HG03457 (cell line): ENCODE measurements at regions not wholly inside any gene's neighbourhood (a gene's known extent, or its start where the extent isn't known, plus 50 kb on each side); places are given as distances from the start of the nearest gene placed in this dataset.
"Not testable (repeated sequence)": the region's sequence is repeated elsewhere in the genome, so short reads cannot be mapped to it uniquely, and the experiment has no call there.

Experiments
- ATAC-seq: cut with Tn5 transposase; IDR thresholded peaks from one replicate; pipeline ENCODE4 v1.9.1; 2021; ENCODE audit warnings: moderate number of reproducible peaks; ENCODE audit not compliant: unreplicated experiment

DNA sequence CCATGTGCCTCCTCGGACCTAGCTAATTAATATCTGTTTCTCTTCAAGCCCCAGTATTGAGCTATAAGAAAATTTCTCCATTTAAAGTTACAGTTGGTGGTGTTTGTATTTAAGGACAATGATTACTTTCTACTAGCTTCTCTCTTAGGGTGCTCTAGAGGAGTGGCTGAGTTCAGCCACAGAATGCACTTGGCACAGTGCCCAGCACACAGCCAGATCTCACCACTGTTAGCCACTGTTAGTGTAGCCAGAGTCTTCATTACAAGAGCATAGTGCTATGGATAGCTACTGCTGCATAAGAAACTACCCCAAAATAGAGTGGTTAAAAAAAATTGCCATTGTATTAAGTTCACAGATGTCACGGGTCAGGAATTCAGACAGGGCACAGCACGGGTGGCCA is 421.3 kb downstream of the BCOR start:
- ATAC-seq: no peak

DNA sequence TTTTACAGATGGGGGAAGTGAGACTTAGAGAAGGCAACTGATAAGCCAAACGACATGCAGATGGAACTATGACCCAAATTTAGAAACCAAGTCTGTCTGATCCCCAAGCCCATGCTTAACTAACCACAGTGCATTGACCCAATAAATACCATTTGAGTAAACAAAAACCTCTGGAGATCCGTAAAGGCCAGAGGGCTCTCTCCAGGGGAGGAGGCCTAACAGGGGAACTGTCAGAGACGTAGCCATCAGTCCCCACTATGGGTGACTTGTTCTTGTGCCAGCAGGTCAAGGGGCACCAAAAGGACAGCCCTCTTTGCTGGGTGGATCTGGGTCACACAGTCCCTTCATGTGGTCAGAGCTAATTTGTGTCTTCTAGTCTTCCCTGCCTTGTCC is 420.2 kb downstream of the BCOR start:
- no peak for ATAC-seq

DNA sequence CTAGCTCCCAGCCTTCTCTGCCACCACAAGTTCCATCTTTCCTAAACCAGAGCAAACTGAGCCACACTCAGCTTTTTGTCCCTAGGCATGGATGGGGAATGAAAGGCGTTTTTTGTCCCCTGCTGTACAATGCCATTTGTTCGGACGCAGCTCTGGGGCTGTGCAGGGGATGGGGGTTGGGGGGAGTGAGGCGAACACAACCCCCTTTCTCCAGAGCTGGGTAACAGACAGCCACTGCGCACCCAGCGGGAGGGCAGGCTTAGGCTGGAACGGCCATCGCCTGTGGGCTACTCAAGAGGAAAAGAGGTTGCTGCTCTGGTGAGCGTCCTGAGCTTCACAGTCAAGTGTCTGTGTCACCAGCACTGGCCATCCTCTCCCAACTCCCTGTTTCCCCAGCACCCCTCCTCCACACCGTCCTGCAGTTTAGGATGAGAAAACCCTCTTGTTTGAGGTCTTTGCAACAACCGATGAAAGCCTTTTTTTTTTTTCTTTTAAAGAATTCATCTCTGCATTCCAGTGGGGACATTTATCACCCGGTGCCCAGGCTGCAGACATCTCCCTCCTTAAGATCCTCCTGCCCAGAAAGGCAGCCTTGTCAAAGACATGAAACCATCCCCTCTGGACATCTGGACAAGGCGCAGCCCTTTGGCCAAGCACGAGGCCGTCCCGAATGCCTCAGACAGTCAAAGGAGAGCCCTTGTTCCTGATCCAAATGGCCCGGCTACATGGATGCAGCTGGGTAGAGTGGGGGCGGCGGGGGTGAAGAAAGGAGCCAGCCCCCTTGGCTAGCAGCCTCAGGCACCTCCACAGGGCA is 419.6 kb downstream of the BCOR start:
- ATAC-seq: no peak

DNA sequence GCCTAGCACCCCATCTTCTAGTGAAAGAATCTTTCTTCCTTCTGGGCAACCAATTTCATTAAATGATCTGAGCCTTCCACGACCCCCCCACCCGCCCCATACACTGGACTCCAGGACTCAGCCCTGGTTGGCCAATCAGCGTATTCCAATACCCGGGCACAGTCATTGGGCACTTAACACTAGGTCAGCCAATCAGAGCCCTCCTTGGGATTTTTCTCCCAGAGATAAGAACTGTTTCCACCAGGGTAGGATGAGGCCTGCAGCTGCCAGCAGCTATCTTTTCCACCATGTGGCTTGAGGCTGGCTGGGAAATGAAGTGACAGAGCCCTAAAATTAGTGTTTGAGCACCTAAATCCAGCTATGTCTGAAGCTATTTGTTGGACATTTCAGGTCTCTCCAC is 418.8 kb downstream of the BCOR start:
- ATAC-seq: no peak

DNA sequence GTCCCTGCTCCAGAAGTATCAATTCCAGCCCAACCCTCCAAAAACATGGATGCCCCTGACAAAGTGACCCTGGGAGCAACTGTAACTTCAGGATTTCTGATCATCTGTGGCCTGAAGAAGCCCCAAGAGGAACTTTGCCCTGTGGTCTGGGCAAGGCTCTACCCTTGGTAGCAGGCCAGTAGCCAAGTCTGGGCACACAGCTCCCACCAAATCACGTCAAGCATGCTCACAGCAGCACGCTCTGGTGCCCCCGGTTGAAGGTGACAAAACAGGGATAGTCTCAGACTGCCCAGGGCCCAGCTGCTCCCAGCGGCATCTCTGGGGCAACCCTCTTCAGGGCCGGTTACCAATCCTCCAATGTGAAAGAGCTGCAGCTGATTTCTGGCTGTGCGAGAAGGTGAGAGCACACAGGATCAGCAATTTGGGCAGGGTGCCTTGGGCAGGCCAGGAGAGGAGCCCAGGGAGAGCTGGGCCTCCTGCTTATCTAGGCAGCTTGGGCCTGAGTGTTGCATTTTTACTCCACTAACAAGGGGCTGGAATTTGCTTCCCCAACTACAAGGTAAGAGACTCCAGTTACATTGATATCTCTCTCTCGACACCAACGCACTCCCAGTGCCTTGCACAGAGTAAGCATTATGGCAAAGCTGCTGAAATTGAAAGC is 418.1 kb downstream of the BCOR start:
- ATAC-seq: no peak

DNA sequence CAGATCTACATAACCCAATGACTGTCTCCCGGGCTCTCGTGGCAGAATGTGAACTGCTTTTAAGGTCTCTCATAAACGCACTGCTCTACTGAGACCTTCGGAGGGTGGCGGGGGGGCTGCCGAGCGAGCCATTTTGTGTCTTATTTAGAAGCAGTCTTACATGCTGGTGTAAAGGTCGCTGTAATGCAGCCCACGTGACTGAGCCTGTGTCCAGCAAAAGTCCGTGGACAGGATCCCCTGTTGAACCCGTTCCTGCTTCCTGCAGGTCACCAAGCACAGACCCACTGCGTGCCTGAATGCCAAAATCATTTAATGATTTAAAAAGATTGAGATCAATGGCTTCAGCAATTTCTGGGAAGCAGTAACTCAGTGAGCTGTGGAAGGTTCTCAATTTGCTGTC is 415.9 kb downstream of the BCOR start:
- ATAC-seq: no peak

DNA sequence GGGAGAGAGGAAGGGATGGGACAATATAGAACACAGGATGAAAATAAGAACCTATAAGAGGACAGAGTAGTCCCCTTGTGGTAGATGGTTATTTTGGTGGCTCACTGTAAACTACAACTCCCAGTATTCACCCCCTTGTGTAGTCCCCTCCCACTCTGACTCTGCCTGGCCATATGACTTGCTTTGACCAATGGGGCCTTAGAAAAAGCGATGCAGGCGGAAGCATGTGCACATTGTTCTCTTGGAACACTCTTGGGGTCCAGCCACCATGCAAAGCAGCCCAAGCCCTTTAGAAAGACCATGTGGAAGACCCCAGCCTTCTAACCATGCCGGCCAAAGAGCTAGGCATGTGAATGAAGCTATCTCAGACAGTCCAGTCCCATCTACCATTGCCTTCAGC is 415.0 kb downstream of the BCOR start:
- ATAC-seq: no peak

DNA sequence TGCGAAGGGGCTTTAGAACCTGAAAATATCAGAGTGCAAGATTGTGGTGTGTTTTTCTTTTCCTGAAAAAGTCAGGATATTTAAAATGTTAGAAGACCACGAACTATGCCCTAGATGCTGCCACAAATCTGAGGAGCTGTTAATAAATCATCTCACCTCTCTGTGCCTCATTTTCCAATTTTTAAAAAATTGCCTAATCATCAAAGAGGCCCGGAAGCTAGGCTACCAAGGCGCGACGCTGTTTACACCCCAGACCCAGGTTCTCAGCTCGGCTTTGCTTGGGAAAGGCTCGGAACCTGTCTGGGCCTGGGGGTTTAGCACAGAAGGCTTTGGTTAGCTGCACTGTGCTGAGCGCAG is 409.6 kb downstream of the BCOR start:
- no peak for ATAC-seq

DNA sequence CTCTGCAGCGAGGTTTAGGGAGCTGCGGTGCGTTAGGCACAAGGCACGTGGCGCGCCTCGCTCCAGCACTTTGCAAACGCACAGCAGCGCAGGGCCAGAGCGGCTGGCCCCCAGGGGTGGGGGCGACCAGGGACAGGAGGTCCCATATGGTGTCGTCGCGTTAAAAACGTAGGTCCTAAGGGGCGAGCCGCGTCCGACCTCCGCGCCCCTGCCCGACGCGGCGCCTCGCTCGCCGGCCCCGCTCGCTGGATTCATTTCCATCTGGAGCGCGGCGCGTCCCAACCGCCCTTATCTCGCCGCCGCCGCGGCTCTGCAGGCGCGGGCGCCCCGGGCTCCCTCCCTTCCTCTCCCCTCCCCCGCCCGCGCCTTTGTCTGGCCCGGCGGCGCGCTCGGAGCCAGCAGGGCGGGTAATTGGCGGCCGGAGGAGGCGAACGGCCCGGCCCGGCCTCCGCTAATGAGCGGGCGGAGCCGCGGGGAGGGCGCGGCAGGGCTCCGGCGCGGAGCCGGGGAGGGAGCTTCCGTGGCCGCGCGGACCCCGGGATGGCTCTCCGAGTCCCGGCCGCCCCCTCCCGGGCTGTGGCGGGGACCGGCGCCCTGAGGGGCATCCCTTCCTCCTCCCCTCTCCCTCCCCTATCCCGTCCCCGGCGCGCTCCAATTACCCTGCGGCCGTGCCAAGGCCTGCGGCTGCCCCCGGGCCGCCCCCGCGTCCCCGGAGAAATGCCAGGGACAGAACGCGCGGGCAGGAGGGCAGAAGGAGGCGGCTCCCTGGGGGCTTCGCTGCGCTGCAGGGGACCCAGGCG is 409.0 kb downstream of the BCOR start:
- no peak for ATAC-seq

DNA sequence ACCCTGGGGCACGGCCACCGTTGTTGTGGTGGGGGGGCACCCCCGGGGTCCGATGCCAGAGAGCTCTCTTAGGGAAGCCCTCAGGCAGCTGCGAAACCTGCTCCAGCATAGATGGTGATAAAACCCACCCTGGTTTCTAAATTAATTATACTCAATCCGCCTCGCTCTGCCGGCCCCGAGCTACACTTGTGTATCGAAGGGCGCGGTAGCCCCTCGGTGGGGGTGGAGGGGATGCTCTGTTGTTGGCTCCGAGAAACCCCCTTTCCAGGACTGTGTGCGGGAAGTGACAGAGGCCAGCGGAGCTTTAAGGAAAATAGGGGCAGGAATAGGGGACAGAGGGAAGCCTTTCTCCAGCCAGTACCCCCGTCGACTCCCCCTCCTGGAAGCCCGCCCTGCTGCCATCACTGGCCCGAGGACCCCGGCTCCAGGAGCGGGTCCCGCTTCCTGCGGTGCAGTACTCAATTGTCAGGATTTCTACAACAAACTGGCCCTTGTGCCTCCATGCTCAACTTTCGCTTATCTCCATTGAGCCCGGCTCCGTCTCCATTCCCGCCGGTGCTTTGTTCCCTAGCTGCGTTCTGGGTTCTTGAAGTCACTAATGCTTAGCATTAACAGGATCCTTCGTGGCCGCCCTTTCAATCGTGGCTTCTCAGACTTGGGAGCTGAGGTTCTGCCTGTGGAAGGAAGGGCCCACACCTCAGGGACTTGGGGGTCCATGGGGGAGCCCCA is 408.2 kb downstream of the BCOR start:
- no peak for ATAC-seq

DNA sequence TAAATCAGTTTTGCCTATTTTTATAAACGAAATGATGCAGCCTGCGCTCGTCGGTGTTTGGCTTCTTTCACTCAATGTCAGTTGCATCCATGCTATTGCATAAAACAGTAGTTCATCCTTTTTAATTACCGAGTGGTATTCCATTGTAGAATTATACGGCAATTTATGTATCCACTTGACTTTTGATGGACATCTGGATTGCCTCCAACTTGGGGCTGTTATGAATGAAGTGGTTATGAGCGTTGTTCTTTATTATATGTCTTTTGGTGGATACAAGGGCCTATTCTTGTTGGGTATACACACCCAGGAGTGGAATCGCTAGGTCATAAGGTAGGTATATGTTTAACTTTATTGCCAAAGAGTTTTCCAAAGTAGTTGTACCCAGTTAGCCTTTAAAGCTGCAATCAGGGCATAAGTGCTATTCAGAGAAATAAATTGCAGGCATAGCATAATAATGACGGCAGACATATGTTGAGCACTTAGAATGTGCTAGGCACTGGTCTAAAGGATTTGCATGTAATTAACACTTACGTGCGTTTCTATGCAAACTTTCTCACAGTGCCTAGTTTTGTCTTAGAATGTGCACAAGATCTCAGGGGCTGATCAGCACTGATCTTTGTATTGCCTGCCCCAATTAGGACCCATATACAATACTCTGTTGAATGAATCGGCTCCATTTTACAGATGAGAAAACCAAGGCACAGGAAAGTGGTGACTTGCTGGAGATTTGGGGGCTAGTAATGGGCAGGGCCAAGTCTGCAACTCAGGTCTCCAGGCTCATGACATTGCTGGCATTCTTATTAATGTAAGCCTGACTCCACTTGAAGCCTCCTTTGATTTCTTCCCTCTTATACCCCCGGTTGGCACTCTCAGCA is 407.0 kb downstream of the BCOR start:
- ATAC-seq: no peak

DNA sequence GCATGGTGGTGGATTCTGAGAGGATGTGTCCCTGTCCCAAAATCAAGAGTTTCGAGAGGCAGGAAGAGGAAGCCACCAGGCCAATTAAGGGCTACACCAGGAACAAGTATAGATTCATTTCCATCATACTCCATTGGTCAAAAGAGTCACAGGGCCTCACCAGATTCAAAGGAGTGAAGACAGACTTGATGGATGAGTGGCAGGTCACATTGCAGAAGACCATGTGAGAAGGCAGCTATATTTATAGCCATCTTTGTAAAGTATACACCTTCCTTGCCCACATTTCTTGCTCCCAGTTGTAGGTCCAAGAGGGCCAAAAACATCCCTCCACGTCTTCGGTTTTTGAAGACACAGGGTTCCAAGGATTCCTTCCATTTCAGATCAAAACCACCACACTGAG is 406.0 kb downstream of the BCOR start:
- ATAC-seq: no peak

DNA sequence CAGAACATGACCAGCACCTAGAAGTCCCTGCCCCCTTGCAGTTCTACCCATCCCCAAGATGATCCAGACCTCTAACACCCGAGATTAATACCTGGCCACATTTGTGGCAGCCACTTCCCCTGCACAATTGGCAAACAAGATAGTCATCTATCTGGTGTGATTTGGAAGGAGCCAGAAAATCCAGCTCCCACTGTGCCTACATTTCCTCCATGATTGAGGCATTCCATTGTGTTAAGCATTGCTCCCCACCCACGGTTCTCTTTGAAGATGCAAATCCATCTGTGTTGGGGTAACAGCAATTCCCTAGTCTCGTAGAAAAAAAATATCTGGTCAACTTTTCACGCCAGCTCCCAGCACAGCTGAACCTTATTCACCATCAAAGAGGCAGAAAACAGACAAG is 405.0 kb downstream of the BCOR start:
- no peak for ATAC-seq

DNA sequence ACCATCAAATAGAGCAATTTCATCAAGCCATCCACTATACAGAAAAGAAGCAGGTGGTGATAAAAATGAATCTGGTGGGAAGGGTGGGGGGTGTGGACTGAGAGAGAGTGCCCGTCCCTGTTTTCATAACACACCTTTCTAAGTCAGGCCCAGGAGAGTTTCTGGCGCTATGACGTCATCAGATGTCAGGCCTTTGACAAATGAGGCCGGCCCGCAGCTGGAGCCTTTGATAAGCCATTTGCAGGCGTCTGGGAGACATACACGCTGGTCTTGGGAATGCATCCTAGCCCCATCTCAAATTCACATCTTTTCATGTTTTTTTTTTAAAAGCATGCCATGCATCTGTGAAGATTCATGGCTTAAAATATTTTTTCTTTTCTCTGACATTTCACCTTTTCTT is 404.5 kb downstream of the BCOR start:
- ATAC-seq: no peak

DNA sequence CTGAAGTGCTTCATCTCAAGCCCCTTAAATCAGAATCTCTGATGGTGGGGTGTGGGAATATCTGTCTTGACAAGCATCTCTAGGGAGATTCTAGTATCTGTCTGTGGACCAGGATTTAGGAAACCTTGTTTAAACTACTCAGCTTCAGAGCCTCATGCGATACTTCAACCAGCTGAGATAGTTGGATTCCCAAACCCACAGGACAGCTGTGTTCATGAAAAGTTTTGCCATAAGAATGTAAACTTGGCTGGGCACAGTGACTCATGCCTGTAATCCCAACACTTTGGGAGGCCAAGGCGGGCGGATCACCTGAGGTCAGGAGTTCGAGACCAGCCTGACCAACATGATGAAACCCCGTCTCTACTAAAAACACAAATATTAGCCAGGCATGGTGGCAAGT is 395.1 kb downstream of the BCOR start:
- ATAC-seq: not testable (repeated sequence)

DNA sequence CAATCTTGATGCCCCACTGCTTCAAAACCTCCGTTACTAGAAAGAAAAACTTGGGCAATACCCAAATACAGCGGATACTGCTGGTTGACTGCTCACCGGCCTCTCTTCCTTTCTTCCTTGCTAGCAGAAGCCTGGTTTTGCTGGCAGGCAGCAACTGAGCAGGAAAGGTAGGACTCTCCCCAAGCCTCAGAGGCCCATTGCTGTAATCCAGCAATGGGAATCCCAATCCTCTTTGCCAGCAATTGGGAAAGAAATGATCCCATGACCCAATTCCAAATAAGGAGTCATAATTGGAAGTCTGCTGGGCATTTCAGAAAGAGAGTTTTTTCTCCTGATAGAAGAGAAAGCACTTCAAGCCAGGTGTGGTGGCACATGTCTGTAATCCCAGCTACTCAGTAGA is 394.5 kb downstream of the BCOR start:
- ATAC-seq: no peak

DNA sequence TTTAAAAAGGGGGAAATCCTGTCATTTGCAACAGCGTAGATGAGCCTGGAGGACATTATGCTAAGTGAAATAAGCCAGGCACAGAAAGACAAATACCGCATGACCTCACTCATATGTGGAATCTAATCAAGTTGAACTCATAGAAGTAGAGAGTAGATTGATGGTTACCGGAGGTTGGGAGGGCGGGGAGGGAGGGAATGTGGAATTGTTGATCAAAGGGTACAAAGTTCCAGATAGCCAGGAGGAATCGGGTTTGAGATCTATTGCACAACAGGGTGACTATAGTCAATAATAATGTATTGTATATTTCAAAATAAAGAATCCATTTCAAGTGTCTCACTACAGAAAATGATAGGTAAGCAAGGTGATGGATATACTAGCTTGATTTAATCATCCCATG is 393.2 kb downstream of the BCOR start:
- ATAC-seq: no peak

DNA sequence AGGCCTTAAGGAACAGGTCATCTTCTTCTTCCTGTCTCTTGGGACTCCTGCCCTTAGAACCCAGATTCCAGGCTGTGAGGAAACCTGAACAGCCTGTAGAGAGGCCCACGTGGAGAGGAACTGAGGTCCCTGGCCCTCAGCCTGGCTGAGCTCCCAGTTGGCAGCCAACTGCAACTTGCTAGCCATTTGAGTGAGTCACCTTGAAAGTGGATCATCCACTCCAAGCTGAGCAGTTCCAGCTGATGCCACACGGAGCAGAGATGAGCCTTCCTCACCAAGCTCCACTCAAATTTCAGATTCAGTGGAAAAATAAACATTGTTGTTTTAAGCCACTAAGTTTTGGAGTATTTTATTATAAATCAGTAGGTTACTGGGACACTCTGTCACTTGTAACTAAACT is 392.5 kb downstream of the BCOR start:
- no peak for ATAC-seq

DNA sequence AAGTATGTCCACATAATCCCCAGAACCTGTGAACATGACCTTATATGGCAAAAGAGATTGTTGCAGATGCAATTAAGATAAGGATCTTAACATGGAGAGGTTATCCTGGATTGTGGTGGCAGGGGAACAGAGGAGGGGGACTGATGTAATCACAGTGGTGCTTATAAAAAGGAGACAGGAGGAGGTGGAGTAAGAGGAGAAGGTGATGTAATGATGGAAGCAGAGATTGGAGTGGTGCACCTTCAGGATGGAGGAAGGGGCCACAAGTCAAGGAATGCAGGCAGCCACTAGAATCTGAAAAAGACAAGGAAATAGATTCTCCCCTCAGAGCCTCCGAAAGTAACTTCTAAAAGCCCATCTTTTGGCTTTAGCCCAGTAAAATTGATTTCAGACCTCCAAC is 388.4 kb downstream of the BCOR start:
- no peak for ATAC-seq

DNA sequence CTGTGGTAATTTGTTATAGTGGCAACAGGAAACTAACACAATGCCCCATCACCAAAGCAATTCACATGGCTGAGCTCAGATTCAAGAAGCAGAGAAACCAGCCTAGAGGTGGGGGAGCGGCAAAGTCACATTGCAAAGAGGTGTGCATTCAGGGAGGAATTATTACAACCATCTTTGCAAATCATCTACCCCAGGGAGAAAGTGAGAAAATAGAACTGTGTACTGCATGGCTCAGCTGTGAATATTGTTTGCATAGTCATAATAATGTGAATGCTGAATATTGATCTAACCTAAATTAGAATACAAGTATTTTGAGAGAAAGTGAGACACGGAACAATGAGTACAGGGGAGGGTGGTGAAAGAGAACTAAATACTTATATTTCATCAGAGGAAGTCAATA is 387.9 kb downstream of the BCOR start:
- ATAC-seq: no peak
